DLD1 (cell line): ENCODE measurements at regions not wholly inside any gene's neighbourhood (a gene's known extent, or its start where the extent isn't known, plus 50 kb on each side); places are given as distances from the start of the nearest gene placed in this dataset.
"Not testable (repeated sequence)": the region's sequence is repeated elsewhere in the genome, so short reads cannot be mapped to it uniquely, and the experiment has no call there.

Experiments
- in situ Hi-C: cut with HindIII; loops from 2 replicates; pipeline ENCODE4 v1.10.0; 2017; ENCODE audit warnings: low sequenced_read_pairs

DNA sequence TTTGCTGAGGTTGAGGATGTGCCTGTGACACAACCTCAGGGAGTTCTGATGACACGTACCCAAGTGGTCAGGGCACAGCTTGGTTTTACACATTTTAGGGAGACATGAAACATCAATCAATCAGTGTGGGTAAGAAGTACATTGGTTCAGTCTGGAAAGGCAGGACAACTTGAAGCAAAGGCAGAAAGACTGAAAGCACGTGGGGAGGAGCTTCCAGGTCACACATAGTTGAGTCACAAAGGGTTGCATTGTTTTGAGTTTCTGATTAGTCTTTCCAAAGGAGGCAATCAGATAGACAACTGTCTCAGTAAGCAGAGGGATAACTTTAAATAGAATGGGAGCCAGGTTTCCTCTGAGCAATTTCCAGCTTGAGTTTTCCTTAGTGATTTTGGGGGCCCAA, 1910.0 kb upstream of the AGA start:
- in situ Hi-C loops = no loop called here

- in situ Hi-C loops = no loop called here
Measured at GRCh38 chr4:179353786-179354185, 1911.5 kb upstream of the AGA start.

- in situ Hi-C loops = no loop called here
Measured at GRCh38 chr4:179361978-179362486, 1919.8 kb upstream of the AGA start.

GRCh38 chr4:179365932-179366331, 1923.7 kb upstream of the AGA start:
- in situ Hi-C loops = not testable (repeated sequence)

- in situ Hi-C loops = no loop called here
Measured at GRCh38 chr4:179372242-179372641, 1930.0 kb upstream of the AGA start.

GRCh38 chr4:179372746-179373145, 1930.5 kb upstream of the AGA start:
- in situ Hi-C loops = no loop called here

- in situ Hi-C loops = not testable (repeated sequence)
Measured at GRCh38 chr4:179378847-179379246, 1936.6 kb upstream of the AGA start.

- in situ Hi-C loops = no loop called here
Measured at GRCh38 chr4:179392787-179393186, 1950.5 kb upstream of the AGA start.

DNA sequence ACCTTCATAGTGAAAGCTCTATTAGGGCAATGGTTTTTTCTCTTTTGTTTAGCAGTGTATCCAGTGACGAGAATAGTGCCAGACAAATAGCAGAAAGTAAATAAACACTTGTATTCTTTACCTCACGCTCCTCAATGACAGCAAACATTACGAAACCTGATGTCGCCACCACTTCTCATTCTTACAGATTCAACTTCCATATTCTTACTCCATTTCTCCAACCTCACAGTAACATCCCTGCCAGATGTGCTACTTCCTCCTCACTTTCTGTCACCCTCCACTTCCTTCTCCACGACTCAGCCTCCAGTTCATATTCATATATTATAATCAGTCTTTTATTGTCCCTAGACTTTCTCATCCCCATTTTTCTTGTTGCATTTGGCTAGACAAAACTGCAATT, 1956.2 kb upstream of the AGA start:
- in situ Hi-C loops = no loop called here

DNA sequence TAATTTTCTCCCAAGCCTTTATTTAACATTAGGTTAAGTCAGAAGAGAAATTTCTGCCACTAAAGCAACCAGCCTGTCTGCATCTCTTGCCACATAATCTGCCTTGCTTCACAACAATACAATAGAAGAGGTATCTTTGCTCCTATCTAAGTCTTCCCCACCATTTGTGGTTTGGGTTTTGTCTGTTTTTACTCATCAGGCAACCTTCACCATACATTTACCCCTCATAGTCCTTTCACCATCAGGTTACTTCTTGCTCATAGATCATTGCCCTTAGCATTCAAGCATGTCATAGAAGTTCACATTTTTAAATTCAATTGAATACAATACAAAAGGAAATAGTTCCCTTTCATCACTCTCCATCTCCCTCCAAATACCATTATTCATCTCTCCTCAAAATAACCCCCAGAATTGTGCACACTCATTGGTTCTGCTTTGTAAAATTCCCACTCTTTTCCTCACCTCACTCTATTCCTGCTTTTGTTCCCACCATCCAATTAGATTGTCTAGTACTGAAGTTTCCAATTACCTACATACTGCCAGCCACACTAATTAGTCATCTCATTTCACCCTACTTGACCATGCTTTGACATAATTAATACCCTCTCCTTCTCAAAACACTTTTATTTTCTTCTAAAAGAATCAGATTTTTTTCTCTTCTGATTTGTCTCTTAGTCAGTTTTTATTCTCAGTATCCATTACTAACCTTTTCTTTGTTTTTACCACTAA, 1957.0 kb upstream of the AGA start:
- in situ Hi-C loops = no loop called here

- in situ Hi-C loops = no loop called here
Measured at GRCh38 chr4:179415037-179415846, 1973.0 kb upstream of the AGA start.

DNA sequence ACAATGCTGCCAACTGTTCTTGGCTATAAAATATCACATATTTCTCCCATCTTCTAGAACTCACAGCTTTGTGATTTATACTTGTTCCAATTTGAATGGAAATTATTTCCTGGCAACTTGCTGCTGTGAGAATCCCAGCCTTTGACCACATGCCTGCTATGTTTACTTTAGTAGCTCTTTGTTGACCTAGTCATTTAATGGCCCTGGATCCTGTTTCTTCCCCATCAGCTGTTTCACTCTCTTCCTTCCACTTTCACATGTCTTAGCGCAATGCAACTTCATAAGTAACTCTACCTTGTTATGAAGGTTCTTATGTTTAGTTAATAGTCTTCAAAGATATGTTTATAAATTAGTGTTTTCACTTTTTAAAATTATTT, 1973.6 kb upstream of the AGA start:
- in situ Hi-C loops = no loop called here

DNA sequence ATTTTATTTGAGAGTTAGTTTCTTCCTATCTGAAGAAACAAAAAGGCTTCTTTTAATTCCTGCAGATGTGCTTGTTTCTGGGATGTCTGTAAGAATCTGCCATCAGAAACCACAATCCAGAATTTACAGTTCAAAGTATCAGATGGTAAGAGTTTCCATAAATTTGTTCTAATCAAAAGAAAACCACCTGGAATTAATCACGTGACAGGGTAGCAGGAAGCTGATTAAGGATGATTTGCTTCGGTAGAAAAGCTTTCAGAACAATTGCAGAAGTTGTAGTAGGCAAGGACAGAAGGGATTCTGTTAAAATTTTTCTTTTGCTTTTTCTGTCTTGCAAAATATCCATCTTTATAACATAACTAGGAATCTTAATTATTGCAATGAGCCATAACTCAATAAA, 1975.1 kb upstream of the AGA start:
- in situ Hi-C loops = no loop called here

DNA sequence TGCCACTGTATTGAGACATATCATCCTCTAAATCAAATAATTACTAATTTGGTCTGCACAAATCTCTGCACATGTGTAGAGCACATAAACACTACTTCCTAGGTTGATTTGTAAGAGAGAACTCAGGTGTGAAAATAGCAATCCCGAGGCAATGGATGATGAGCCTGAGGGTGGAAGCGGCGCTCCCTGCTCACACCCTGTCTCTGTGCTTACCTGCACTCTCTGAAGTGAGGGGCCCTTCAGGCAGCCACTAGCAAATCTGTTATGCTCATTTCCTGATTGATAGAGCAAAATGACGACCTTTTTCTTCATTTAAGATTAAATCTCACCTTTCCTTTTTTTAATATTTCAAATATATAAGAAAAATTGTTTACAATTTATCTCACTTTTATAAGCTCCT, 1995.7 kb upstream of the AGA start:
- in situ Hi-C loops = no loop called here

DNA sequence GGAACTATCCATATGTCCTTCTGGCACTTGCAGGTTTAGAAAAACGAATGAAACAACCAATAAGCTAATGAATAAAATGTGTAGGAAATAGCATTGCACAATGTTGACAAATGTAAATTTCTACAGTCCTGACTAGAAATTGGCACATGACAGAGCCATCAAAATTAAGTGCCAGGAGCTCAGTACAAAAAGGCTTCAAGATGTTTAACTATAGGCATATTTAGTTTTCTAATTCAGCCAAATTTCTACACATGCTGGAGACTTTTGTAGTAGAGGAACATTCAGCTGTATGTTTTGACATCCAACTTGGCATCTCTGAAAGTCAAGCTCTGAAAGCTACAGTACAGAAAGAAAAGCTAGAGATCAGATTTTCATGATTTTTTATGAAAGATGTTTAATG, 1999.4 kb upstream of the AGA start:
- in situ Hi-C loops = no loop called here

DNA sequence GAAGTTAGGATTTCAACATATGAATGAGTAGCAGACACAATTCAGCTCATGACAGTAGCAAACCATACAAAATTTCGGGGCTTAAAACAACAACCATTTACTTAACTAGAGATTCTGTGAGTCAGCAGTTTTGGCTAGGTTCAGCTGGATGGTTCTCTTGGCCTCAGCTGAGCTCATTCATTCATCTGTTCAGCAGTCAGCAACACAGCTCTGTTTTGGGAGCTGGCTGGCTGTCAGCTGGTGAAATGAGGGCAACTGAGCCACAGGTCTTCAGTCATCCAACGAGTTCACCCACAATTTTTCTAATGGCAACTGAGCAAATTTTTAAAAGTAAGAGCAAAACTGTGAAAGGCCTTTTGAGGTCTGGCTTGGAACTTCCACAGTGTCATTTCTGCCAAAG, 2005.1 kb upstream of the AGA start:
- in situ Hi-C loops = no loop called here

DNA sequence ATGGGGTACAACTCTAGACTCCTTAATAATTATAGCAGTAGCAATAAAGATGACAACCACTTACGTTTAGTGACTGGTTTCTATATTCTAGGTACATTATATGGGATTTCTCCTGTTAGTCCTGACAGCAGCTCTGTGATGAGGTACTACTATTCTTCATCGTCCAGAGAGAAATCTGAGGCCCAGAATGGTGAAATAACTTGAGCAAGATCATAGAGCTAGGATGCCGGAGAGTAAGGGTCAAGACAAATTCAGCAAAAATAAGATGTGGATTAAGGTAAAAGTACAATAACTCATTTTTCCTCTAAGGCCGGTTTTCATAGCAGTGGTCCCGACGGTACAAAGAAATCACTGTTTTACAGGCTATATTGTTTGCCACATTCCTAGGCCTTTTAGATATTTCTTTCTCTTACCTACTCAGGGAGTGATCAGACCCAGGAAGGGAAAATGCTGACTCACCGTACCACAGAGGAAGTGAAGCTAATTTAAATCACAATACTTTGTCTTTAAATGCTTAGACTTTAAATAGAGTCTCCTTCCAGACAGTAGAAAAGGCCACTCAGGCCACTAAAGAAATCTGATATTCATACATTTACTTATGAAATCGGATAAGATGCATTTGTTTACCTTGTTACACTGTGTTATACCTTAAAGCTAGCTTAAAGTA, 2023.0 kb upstream of the AGA start:
- in situ Hi-C loops = no loop called here

DNA sequence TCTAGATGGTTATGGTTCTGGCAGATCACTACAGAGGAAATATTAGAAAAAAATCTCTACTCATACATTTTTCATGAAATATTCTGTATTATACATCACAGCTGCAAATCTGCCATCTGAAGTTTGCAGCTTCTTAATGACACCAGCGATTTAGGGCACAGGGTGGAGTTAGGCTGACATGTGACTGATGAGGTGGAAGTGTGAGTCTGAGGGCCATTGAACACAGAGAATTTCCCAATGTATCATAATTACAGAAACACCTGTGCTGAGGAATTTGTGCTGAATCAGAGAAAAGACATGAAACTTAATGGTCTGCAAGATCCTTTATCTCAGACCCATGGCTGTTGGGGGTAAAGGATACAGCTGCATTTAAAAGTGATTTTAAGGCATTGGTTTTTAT, 2025.6 kb upstream of the AGA start:
- in situ Hi-C loops = no loop called here

GRCh38 chr4:179472164-179472563, 2029.9 kb upstream of the AGA start:
- in situ Hi-C loops = no loop called here

DNA sequence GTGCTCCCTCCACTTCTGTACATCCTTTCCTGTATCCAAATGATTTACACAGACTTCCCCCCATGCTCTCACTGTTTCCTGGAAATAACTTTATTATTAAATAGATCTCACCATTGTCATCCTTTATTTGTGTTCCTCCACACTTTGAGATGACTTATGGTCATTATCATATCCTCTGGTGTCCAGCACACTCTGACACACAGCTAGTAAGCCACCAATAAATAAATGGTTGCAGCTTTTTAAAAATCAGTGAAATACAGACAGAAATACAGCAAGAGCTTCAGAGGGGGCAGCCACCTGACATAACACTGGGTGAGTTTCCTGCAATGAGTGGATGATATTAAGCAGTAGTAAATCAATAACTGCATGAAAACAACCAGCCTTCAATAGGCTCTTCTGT, 2036.4 kb upstream of the AGA start:
- in situ Hi-C loops = no loop called here

- in situ Hi-C loops = no loop called here
Measured at GRCh38 chr4:179485781-179486180, 2043.5 kb upstream of the AGA start.
